ENCODE measurements at regions not wholly inside any gene's neighbourhood (a gene's known extent, or its start where the extent isn't known, plus 50 kb on each side); places are given as distances from the start of the nearest gene placed in this dataset.

DNA sequence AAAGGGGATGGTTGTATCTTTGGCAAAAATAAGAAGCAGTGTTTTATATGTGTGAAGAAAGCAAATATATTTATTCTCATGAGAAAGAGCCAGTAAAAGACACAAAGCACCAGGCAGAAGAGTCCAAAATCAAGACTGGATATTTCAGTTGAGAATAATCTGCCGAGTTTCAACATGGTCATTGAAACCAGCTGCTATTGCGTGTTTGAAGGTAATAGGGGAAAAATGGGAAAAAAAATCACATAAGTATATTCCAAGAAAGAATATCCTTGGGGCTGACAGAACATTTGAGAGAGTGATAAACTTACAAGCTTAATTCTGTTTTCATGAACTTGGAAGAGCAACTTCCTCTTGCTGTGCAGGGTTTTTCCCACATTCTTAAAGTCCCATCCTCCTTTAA lies 79.9 kb downstream of the ISOC1 start:
- intact Hi-C loops (cut with DNase I): no loop called here
- no peak overlapping the region for H3K4me3 ChIP-seq
- no peak overlapping the region for H3K27ac ChIP-seq
- TF ChIP-seq POLR2A (IDR thresholded peaks at IDR 0.05) (no peak), CTCF (IDR thresholded peaks at IDR 0.05) (no peak)
- H3K27me3 ChIP-seq: no peaks in the 10 kb centered on the region
- H3K9me3 ChIP-seq: no peaks in the 10 kb centered on the region
- no peak for DNase-seq
- 72 to 75% methylated on average over 2 of the region's 2 CpGs for WGBS, 2 donors
- H3K4me1 ChIP-seq: no peaks in the 10 kb centered on the region
- no peaks in the 10 kb centered on the region for H3K36me3 ChIP-seq

- H3K4me1 ChIP-seq: no peaks in the 10 kb centered on the region
- TF ChIP-seq POLR2A (IDR thresholded peaks at IDR 0.05) (no peak), CTCF (IDR thresholded peaks at IDR 0.05) (no peak)
- H3K27me3 ChIP-seq: no peaks in the 10 kb centered on the region
- no peak for DNase-seq
- intact Hi-C loops (cut with DNase I): no loop called here
- no peak overlapping the region for H3K27ac ChIP-seq
- no peak overlapping the region for H3K4me3 ChIP-seq
- no peaks in the 10 kb centered on the region for H3K36me3 ChIP-seq
- H3K9me3 ChIP-seq: no peaks in the 10 kb centered on the region
Observed at GRCh38 chr5:129177451-129177850, 82.9 kb downstream of the ISOC1 start.

- TF ChIP-seq POLR2A (IDR thresholded peaks at IDR 0.05) (no peak), CTCF (IDR thresholded peaks at IDR 0.05) (no peak)
- Histone ChIP-seq H3K4me3 (no peak overlapping the region), H3K36me3 (no peaks in the 10 kb centered on the region), H3K9me3 (no peaks in the 10 kb centered on the region), H3K27ac (no peak overlapping the region), H3K4me1 (no peaks in the 10 kb centered on the region), H3K27me3 (no peaks in the 10 kb centered on the region)
- WGBS, 2 donors: 48 to 68% methylated on average over 3 of the region's 3 CpGs
- DNase-seq: no peak
- intact Hi-C loops (cut with DNase I): no loop called here
Observed at GRCh38 chr5:129199308-129199707, 104.8 kb downstream of the ISOC1 start.

DNA sequence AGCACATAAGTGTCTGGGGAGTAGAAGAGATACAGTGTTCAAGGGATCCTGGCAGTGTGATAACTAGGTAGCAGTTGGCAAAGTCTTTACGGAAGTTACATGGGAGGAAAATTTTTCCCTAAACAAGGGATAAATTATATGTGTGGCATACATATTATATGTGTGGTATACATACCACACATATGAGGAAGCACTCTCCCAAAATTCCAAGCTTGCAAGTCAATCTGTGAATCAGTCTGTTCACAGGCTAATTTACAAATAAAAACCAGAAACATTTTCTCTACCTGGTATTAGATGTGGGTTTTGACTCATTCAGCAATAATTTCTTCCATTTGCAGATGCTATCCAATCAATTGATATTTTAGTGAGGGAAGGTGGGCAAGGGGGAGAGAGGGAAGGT lies 110.0 kb downstream of the ISOC1 start:
- no peak for DNase-seq
- H3K4me1 ChIP-seq: no peaks in the 10 kb centered on the region
- intact Hi-C loops (cut with DNase I): no loop called here
- H3K27me3 ChIP-seq: no peaks in the 10 kb centered on the region
- no peak overlapping the region for H3K27ac ChIP-seq
- H3K4me3 ChIP-seq: no peak overlapping the region
- TF ChIP-seq POLR2A (IDR thresholded peaks at IDR 0.05): no peak
- TF ChIP-seq CTCF (IDR thresholded peaks at IDR 0.05): no peak
- peaks cover 0 to 3% (median 0%) of the 10 kb centered on the region in 3 donors for H3K9me3 ChIP-seq
- 88 to 90% methylated on average over 1 of the region's 1 CpG for WGBS, 2 donors
- no peaks in the 10 kb centered on the region for H3K36me3 ChIP-seq

- 77 to 80% methylated on average over 5 to 6 of the region's 6 CpGs for WGBS, 2 donors
- Histone ChIP-seq H3K4me1 (no peaks in the 10 kb centered on the region), H3K4me3 (no peak overlapping the region), H3K27me3 (no peaks in the 10 kb centered on the region), H3K27ac (no peak overlapping the region), H3K36me3 (no peaks in the 10 kb centered on the region), H3K9me3 (peaks cover 0 to 9% (median 0%) of the 10 kb centered on the region in 3 donors)
- TF ChIP-seq POLR2A (IDR thresholded peaks at IDR 0.05): no peak
- no peak for TF ChIP-seq CTCF (IDR thresholded peaks at IDR 0.05)
- intact Hi-C loops (cut with DNase I): no loop called here
- DNase-seq: no peak
Observed at GRCh38 chr5:129216001-129216400, 121.5 kb downstream of the ISOC1 start.
